Activated CD8-positive, alpha-beta memory T cell treated with anti-CD3 and anti-CD28 coated beads, Interleukin-2, amount 50 U/mL, for 1 hour (primary cell): ENCODE measurements at regions not wholly inside any gene's neighbourhood (a gene's known extent, or its start where the extent isn't known, plus 50 kb on each side); places are given as distances from the start of the nearest gene placed in this dataset.
"Not testable (repeated sequence)": the region's sequence is repeated elsewhere in the genome, so short reads cannot be mapped to it uniquely, and the experiment has no call there.

ENCODE experiments used
- DNase-seq: peaks from one replicate; pipeline ENCODE4 v3.0.0-alpha.2; 2020; ENCODE audit errors: extremely low read depth

DNA sequence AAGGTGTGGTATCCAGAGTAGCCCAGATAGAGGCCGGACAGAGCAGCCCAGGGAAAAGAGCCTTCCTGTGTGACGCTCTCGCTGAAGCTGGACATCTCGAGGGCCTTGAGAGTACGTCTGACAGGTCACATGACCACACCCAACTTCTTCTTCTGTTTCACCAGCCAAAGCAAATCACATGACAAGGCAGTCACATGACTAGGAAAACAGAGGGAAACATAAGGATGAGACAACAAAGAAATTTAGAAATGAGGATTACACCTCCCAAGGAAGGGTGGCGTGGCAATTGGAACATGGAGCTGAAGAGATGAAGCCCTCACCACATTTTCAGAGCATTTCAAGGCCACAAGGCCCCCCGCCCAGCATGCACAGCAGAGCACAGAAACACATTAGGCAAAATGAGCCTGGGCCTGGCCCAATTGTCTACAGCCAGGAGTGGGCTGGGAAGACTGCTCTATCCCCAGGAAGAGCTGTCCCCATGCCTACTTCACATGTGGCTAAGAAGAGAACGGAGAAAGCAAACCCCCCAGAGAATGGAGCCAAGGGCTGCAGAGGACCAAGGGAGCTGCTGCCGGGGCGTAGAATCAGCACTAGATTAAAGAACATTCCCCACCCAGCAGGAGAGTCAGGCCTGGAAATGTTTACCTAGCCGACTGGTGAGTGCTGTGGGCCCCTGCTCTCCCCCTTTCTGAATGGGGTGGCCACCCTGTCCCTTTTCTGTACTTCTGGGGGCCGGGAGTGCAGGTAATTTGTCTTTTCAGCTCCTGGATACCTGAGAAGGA is 305.1 kb downstream of the NPHP4 start:
- DNase-seq: no peak

DNA sequence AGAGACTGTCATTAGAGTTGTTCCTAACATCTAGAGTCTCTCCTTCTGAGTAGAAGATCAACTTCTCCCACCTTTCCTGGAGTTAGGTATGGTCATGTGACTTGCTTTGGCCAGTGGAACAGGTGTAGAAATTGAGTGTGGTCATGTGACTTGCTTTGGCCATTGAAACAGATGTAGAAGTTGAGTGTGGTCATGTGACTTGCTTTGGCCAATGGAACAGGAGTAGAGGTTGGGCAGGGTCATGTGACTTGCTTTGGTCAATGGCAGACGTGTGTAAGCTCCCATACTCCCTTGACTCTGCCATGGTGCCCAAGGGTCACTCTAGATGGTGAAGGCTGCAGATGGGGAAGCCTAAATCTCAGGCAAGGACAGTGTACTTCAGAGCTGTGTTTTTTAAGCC is 306.0 kb downstream of the NPHP4 start:
- no peak for DNase-seq

DNA sequence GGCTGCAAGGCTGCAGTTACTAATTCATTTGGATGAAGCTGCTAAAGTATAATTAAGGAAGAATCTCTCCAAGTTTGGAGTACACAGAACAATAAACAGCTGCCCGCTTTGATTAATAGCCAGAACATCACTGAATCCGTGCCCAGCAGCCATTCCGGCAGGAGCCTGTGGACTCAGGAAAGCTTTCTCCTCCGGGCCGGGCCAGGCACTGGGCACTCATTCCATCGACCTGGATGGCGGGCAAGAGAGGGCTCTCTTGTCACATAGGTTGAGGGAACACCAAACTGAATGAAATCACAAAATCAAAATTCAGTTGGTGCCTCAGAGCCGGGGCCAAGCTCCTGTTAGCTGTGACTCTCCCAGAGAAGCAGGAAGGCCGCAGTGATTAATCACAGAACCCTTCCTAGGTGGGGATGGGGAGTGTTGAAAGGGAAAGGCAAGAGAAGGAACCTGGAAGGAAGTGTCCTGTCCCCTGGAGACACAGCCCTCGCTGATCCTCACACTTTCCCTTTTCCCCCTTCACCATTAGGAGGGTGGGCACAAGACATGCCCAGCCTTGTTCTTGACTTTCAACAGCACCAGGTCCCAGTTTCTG is 306.7 kb downstream of the NPHP4 start:
- DNase-seq: no peak

DNA sequence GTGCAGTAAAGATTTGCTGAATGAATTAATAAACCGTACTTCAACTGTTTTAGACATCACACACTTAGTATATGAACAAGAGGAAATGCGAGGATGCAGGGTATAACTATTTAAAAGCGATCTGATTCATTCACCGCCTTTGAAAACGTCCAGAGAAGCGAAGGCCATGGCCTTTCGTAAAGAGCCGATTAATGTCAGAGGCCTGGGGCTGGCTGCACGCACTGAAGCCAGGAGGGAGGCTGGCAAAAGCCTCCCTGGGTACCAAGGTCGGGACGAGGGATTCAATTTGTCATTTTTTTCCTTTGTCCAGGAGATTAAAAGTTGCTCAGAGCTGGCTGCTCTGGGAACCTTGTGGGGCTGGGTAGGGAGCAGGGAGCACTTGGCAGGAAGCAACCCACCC is 307.4 kb downstream of the NPHP4 start:
- no peak for DNase-seq

DNA sequence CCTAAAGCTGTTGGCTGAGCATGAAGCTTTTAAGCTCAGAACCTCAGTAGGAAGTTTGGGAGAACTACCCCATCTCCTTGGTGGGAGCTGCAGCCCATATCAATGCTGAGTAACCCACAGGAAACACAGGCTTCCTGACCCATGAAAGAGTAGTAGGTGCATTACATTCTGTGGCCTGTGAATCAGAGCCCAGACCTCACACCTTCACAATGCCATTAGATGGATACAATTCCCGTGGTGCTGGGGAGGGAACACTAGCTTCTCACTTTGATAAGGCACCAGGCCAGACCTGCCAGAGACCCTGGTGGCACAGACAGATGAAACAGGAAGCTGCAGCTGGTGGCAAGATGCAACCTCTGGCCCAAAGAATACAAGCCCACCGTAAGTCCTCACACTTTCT is 308.8 kb downstream of the NPHP4 start:
- no peak for DNase-seq

DNA sequence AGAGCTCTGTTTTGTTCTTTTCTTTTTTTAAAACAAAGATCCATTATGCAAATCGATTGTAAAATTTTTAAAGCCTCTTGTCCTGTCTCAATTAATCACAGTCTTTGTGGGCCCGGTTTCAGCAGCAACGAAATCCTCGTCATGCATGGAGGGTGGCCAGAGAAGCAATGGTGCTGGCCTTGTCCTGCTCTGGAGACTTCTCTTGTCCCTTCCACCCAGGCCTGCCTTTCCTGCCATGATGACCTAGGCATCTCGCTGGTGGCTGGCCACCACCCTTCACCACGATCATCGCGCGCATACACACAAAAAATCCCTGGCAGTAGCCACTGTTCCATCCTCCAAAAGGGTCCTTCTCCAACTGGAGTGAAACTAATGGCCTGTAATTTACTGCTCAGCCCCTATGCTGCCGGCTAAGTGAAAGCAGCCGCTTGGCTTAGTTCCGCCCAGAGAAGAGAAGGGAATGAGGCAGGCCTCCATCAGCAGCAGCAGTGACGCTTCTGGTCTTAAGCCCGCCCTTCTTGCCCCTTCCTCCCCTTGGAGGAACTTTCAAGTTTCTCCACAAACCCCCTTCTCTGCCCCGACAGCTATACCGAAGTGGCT is 309.5 kb downstream of the NPHP4 start:
- no peak for DNase-seq

DNA sequence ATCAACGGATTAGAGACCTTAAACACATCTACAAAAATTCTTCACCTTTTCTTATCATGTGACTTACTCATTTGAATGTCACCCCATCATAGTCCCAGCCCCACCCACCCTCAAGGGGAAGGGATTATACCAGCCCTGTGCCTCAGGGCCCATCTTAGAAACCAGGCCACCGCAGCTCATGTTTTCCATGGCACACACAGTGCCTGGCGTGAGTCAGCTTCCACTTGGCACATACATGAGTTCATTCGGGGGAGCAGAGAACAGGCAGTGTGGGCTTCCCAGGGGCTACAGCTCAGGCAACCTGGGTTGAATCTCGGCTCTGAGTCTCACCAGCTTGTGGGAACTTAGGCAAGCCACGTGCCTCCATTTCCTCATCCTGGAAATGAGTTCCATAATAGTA is 310.6 kb downstream of the NPHP4 start:
- DNase-seq: no peak

DNA sequence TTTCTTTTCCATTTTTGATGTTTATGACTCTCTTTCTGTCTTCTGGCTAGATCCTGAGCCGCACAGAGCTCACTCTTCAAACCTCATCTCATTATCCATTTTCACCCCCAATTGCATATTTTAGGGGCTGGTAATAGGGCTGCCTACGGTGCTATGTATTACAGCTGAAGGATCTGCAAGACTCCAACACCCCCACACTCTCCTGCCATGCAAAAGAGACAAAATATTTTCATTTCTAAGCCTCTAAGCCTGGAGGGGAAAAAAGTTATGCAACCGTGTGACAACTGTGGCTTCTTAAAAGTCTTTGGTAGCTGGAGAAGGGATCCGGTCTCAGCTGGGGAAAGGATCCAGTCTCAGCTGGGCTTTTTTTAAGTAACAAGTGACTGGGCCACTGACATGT is 311.6 kb downstream of the NPHP4 start:
- DNase-seq: no peak

DNA sequence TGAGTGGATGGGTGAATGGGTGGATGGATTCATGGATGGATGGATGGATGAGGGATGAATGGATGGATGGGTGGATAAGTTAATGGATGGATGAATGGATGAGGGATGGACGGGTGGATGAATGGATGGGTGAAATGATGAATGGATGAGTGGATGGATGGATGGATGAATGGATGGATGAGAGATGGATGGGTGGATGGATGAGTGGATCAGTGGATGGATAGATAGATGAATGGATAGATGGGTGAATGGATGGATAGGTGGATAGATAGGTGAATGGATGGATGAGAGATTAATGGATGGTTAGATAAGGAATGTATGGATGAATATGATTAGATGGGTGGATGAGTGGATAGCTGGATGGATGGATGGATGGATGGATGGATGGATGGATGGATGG is 313.5 kb downstream of the NPHP4 start:
- DNase-seq: no peak

DNA sequence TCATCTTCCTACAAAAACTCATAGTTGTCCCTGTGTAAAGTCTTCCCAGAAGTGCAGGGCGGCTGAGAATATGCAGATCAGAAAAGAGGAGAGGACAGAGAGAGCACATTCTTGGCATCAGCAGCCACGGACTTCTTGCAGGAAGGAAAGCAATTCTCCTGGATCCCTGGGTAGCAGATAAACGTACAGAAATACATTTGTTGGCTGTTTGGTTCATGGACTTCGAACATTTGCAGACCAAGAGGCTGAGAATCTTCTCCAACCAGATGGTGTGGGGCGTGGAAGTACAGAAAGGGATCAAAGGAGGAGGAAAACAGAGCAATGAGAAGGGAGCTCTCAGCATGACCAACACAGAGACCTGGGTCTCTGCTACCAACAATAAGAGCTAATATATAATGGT is 319.9 kb downstream of the NPHP4 start:
- not testable (repeated sequence) for DNase-seq

DNA sequence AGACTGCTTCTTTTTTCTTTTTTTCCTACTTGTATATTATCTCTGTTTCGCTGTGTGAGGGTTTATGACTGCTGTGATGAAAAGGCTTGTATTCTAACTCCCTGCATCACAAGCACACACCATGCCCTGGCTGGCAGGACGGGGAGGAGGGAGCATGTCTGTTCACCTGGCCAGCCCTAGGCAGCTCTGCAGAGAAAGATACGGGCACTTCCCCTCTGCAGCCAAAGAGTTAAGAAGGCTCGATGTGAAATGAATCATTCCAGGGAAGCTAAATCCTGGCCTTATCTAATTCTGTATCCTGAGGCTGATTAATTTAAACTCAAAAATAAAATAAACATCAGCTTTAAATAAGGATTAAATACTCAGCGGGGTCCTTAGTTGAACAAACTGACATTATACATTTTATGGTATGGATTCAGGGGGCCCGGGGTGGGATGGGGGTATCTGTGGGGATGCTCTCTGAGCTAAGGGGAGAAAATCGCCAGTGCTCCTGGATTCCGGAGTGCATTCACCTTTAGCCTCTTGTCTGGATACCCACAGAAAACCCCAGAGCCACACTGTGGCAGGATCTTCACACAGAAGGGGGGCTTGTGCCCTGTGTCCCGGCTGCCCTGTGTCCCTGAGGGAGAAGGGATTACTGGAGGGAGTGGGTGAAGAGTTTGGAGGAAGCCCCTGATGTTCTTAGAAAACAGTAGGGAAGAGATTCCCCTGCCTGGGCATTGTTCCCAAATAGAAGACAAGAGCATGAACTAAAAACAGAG is 321.5 kb downstream of the NPHP4 start:
- no peak for DNase-seq

DNA sequence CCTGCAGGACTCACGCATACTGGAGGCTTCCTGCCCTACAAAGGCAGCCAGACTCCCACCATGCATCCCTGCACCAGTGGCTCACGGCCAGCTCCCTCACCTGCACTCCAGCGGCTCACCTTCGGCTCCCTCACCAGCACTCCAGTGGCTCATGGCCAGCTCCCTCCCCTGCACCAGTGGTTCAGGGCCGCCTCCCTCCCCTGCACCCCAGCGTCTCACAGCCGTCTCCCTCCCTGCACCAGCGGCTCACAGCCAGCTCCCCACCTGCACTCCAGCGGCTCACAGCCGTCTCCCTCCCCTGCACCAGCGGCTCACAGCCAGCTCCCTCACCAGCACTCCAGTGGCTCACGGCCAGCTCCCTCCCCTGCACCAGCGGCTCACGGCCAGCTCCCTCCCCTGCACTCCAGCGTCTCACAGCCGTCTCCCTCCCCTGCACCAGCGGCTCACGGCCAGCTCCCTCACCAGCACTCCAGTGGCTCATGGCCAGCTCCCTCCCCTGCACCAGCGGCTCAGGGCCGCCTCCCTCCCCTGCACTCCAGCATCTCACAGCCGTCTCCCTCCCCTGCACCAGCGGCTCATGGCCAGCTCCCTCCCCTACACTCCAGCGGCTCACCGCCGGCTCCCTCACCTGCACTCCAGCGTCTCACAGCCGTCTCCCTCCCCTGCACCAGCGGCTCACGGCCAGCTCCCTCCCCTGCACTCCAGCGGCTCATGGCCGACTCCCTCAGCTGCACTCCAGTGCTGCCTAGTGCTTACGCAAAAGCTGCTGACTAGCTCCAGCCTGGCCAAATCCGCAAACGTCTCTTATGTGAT is 324.5 kb downstream of the NPHP4 start:
- no peak for DNase-seq

DNA sequence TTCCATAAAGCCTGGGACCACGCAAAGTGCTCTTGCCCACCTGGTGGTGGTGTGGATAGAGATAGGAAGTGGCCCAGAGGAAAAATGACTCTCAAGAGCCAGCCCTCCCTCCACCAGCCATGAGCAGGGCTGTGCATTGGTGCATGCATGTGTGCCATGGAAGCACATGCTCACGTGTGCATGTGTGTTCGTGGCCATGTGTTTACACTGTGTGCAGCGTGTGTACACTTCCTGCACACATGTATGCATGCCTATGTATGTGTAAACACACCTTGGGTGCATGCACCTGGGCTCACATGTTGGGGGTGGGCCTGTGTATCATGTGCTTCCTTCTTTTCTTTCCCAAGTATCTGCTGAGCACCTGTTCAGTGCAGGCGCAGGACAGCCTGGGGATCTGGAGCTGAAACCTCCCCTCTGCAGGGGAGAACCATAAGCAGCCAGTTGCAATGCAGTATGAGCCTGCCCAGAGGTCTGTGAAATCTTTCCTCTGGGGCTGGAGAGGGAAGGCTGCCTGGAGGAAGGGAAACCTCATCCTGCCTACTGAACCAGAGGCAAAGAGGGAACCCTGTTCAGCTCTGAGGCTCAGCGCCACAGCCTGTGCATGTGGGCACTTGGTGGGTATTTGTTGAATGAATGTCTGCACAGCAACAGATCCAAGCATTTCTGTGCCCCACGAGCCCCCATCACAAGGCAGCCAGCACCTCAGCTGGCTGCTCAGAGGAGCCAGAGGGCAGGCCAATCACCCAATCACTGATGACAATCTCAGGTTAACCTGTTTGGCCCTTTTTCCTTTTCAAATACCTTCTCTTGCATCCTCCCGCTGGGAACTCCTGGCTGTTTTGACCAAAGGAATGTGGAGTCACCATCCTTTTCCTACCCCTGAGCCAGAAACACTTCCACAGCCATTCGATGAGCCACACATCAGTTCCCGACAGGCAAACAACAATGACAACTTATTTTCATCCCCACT is 327.0 kb downstream of the NPHP4 start:
- DNase-seq: no peak

DNA sequence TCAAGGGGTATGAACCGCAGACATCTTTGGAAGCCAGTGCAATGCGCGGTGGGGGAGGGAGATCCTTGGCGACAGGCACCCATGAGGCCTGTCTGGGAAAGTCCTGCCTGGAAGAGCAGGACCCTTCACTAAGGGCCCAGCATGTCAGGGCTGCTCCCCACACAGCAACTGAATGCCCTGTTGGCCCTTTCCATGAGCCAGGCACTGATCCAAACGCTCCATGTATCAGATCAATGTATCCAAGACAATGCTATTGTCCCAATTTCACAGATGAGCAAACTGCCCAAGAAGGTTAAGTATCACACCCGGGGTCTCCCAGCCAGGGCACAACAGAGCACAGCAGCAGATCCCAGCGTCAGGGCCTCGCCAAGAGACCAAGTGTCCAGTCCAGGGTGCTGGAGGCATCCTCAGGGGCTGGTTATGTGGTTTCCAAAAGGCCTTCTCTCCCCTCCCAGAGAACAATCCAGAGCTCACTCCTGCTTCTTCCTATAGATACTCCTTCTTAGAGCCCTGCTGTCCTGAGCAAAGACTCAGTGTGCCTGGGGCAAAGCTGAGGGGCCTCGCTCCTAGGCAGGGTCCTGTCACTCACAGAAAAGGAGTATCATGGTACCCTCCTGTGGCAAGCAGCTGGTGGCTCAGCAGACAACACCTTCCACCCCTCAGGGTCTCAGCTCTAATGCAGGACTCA is 328.0 kb downstream of the NPHP4 start:
- DNase-seq: no peak

DNA sequence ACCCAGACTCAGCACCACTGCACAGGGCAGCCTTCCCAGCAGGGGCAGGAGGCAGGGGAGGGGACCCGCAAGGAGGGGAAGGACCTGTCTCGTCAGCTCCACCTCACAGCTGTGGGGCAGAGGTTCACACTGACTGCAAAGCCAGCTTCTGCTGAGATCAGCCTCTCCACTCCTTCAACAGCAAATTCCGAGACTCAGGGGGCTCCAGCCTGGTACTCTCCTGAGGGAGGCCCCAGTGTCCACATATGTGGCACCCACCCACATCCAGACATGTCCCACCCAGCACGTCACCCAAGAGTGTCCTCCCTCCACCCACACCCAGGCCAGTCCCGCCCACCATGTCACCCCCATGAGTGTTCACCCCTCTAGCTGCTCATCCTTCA is 329.5 kb downstream of the NPHP4 start:
- no peak for DNase-seq

DNA sequence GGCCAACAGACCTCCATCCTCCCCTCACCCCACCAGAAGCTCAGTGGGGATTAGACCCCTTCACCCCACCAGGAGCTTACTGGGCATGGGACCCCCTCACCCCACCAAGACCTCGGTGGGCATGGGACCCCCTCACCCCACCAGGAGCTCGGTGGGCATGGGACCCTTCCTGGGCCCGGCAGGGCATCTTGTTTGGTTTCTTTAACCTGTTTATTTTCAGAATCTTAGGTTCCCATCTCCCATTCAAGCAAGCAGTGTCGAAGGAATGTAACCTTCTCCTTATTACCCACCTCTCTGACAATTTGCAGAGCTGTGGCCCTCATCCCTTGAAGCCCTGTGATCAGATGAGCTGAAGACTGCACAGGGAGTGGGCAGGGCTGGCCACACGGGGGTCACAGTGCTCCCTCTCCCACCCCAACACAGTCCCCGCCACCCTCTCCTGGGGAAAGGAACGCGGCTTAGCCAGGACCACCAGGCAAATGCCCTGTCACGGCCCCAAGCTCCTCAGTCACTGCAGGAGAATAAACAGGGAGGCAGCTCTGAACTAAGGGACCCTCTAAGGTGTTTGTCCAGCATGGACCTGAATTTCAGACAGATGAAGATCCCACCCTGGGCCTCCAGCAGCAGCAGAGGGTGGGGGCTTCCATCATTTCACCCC is 330.0 kb downstream of the NPHP4 start:
- DNase-seq: no peak

DNA sequence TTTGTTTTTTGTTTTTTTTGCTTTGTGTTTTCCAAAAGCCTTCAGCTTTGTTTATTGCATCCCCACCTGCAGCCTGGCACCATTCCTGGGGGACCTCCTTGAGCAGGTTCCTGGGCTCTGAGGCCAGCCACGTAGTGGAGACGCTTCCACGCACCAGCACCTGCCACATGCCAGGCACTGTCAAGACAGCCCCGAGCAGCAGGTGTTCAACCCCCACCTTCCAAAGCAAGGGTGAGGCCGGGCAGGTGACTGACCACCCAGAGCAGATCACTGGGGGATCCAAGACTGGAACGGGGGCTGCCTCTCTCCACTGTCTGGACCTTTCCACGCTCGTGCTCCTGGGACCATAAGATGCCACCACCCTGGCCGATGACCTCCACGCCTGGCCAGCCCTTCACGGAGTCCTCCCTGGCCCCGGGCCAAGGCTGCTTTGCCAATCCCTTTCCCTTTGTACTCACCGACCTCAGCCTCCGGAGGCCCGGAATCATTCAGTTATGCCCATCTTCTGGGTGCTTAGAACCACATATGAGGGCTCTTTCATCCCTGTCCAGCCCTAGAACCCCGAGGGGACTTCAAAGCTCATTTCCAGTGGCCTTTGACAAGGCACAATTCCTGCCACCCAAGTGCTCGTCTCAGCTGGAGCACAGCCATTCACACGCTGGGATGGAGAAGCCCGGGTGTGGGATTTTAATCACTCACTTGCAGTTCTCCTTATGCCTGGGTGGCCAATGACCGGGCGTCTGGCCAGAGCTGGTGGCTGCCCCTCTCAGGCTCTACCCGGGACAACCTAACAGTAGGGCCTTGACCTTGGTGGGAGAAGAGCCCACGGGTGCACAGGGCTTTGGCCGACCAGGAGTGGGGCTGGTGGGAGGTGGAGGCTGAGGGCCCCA is 330.8 kb downstream of the NPHP4 start:
- no peak for DNase-seq

DNA sequence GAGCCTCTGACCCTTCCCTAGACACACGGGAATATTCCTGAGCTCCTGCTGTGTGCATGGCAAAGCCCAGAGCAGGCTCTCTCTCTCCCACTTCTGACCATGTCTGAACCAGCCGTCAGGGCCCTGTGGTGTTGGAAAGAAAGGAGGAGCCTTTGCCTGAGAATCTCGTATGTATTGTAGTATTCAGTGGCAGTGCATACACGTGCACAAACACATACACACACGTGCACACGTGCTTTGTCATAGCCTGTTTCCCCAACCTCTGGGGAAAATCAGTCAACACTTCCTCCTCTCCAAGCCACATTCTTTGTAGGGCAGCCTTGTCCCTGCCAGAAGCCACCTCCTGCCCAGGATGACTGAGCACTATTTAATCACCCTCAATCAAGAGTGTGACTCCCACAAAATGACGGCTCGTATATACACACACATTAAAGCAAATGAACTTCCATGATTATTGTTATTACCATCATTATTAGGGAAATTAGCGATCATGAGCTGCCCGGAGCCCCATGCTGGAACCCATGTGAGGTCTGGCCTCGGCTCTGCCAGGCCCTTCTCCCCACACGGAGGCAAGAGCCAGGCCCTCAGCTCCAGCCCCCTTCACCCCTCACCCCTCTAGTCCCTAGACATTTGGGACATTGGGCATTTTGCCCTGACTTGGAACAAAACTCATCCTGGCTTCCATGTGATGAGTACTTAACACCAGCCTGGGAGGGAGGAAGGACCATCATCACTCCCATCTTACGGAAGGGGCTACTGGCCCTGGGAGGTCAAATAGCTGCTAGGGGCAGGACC is 331.9 kb downstream of the NPHP4 start:
- DNase-seq: no peak
